ENCODE measurements at regions not wholly inside any gene's neighbourhood (a gene's known extent, or its start where the extent isn't known, plus 50 kb on each side); places are given as distances from the start of the nearest gene placed in this dataset.

DNA sequence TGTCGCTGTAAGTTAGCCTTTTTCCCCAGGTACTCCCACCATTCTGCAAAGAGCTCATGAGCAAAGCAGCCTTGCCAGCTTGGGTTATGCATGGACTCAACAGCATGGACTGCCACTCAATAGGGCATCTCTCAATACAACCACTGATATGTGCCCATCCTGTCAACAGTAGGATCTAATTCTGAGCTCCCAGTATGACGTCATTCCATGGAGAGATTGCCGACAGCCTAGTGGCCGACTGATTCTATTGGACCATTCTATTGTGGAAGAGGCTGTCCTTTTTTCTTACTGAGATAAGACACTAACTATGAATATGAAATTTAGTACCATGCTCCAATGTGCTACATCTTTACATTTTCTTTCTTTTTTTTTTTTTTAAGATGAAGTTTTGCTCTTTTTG lies 2389.0 kb upstream of the AGA start:
- no peak for DNase-seq (ENCODE audit: low read depth in 4 of 4, low spot score in 2 of 4)

DNA sequence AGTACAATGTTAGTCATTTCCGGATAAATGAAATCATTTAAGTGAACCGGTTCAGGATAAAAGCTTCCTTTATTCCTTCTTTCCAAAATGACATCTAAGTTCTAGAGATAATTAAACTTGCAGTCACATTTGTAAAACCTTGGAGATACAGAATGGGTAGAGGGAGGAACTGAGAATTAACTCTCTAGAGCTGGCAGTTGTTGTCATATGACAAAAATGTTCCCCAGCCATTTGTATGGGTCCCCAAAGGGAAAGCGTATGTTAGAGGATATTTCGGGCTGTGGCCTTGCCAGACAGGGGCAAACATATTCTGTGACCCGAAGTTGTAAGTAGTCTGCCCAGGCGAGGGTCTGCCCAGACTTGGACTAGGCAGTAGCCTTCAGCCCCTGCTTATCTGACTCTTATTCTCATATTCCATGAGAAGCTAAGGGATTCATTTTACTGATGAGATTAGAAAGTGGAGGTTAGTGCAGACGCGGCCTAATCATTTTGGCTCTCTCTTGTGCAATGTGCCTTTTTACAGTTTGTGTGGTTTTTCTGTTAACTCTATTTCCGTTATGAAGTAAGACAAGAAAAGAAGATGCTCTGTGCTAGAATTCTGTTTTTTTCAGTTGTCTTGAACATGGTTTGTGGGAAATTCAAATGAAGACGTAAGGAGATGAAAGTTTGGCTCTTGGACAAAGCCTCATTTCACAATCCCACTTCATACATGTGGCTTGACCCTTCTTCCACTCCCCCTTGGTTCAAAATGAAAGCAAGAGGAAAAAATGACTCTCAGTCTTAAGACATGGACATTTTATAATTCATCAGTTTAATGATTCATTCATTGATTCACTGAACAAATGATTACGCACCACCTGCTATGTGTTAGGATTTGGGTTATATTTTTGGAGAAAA lies 2394.2 kb upstream of the AGA start:
- no peak for DNase-seq (ENCODE audit: low read depth in 4 of 4, low spot score in 2 of 4)

DNA sequence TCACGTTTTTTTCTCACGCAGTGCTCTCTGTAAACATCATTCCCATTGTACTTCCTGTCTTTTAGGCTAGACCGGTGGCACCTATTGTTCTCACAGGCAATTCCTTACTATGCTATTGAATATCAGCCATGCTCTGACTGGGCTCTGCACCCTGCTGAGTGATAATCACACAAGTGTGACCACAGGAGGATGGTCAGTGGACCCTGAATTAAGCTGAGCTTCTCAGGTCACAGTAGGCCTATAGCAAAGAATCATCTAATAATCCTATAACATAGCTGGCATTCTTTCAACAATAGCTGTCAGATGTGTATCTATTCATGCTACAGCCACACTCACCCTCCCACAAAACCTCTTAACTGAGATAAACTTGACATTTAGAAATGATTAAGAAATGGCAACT lies 2399.8 kb upstream of the TENM3 start:
- DNase-seq (ENCODE audit: low read depth in 4 of 4, low spot score in 2 of 4): no peak

DNA sequence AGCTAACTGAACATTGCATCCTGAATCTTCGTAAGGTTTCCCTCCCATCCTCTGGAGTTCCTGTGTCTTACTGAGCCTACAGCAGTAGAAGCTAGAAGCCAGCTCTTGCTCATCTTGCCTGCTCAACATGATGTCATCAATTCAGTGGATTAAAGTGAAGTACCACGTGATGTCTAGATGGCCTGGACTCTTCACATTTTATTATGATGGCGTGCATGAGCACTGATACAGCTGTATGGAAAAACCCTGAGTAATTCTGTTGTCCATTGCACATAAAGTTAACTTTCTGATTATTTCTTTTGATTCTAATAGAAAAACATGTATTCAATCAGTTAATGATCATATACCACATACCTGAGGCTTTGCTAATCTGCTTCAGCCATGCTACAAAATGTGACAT lies 2387.7 kb upstream of the TENM3 start:
- DNase-seq (ENCODE audit: low read depth in 4 of 4, low spot score in 2 of 4): no peak

DNA sequence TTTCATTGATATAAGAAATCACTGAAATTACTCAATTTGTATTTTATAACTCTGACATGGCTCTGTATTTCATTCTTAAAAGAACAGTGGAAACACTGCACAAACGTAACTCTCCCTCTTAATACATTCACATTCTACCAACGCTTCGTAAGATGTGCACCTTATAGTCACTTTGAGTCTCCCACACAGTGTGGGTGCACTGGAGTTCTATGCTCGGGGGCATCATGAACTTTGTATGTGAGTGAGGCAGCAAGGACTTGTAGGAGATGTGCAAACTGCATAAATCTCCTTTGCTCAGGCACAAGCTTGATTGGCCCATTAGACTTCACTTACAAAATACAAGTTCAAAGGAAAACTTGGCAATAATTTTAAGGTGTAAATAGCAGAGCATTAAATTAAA lies 2385.0 kb upstream of the TENM3 start:
- no peak for DNase-seq (ENCODE audit: low read depth in 4 of 4, low spot score in 2 of 4)

DNA sequence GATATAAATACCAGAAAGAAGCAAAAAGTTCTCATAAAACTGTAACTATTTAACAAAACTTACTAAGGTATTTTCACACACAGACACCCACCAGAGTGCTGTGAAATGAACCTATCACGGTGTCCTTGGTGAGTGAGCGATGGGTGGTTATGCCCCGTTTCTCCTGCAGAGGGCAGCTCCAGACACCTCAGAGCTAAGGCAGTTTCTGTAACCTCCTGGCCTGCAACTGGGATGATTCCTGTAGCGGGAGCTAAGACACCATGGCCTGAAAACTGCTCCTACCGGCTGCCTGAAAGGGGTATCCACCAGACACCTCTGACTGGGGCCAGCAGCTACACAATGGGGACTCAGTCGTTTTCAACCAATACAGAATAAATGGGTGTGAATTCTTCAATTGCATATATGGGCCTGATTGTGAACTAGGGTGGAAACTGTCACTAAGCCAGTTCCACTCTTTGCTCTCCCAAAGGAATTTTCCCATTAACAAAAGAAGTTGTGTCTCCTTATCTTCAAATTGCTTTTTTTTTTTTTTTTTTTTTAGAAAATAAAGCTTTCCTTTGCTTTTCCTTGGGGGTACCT lies 2375.8 kb upstream of the TENM3 start:
- peak; percentile 0 to 37 (median 16) for DNase-seq (ENCODE audit: low read depth in 4 of 4, low spot score in 2 of 4)

DNA sequence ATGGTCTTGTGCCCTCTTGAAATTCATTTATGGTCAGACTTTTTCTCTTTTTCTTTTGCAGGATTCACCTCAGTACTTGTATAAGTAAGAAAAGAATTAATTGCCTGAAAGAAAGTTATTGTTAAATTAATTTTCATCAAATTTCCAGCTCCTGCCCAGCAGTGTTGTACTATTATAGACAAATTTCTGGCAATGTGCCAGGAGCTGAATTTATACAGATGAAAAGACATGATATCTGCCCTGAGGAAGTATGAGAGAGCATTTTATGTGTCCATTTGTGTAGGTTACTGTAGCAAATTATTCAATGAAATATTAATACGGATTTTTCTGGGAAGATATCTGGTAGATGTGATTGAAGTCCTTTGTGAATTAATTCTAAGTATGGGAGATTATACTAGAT lies 2371.5 kb upstream of the TENM3 start:
- no peak for DNase-seq (ENCODE audit: low read depth in 4 of 4, low spot score in 2 of 4)

DNA sequence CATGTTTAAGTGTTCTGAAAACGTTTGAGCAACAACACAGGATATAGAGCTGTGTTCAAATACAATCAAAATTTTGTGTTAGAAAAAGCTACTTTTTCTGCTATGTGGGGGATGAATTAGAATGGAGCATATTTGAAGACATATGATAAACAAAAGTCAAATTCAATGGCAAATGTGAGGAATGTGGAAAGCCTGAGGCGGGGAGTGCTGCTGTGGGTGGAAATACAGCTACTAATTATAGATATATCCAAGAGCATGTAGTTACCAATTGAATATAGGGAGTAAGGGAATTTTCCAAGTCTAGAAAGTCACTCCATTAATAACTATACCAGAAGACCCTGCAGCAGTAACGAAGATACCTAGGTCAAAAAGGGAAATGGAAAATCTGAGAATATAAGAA lies 2370.4 kb upstream of the TENM3 start:
- no peak for DNase-seq (ENCODE audit: low read depth in 4 of 4, low spot score in 2 of 4)

DNA sequence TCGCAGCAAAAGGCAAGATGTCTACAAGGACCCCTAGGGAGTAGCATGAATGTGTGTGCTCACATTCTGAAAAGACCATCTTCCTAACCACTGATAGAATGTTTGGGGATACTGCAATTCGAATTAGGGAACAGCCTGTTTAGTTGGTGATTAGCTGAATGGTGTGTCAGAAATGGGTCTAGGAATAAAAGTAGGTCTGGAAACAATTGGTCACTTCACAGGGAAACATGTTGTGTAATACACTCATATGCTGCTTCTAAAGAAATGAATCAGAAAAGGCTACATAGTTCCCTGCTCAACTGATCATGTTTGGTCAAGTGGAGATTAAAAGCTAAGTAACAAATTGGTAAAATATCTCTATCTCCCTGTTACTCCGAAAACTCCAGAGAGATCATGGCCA lies 2362.4 kb upstream of the TENM3 start:
- DNase-seq (ENCODE audit: low read depth in 4 of 4, low spot score in 2 of 4): no peak

DNA sequence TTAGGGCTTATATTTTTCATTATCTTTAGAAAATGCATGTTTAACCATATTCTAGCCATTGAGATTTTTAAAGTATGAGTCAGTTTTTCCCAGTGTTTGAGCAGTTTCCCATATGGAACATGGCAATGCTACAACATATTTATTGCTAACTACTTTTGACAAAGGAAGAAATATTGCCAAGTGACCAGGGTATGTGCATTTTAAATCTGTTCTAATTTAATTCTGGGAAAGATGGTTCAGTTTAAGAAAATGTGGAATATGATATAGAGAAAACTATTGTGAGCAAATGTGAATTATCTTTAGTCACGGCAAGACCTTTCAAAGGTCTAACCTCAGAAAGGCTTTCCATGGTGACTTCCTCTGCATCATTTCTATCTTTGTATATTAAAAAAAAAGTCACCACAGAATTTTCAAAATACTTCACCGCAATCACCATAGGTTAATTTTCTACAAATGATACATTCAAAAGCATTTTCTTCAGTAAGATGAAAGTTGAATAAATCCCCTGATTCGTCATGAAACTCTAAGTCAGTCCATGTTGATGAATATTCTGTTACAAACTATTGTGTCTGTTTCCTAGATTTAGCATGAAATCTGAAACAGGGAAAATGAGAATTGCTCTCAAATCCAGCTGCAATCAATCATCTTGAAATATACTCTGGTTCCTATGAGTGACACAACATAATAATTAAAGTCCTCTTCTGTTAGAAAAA lies 2349.0 kb upstream of the TENM3 start:
- no peak for DNase-seq (ENCODE audit: low read depth in 4 of 4, low spot score in 2 of 4)

DNA sequence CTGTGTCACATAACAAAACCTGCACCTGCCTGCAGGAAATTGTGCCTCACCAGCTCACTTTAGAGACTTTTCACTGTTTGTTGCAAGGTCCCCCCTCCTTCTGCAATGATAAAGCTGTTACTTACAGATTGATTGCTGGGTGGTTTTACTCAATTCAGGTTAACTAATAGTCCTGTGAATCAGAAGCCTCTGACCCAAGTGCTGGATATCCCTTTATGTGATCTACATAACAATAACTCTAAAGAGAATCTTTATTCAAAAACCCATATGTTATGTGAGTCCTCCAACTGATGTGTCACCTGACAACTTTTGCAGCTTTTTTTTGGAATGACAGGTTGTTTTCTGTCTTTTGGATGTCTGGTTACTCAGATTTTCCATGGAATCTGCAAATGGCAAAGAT lies 2323.6 kb upstream of the TENM3 start:
- DNase-seq (ENCODE audit: low read depth in 4 of 4, low spot score in 2 of 4): no peak

DNA sequence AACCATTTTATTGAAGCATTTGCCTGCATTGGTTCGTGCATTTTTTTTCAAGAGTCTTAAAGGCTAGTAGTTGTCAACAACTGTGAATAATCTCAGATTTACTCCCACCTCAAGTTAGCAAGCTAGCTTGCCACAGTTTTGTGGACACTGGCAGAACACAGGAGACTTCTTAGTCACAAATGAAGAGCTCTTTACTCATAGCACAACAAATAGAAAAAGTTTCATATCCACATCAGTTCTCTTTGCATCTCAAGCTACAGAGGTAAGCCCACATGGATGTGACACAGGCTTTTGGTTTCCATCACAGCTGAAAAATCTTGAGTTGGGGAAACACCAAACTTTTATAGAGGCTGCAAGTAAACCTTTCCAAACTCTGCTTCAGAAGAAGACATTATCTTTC lies 2315.7 kb upstream of the TENM3 start:
- no peak for DNase-seq (ENCODE audit: low read depth in 4 of 4, low spot score in 2 of 4)

DNA sequence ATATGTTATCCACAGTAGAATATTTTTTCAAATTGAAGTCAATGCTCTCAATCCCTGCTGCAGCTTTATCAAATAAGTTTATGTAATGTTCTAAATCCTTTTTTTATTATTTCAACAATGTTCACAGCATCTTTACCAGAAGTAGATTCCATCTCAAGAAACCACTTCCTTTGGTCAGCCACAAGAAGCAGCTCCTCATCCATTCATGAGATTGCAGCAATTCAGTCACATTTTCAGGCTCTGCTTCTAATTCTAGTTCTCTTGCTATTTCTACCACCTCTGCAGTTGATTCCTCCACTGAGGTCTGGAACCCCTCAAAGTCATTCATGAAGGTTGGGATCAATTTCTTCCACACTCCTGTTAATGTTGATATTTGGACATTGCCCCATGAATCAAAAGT lies 2301.3 kb upstream of the TENM3 start:
- DNase-seq (ENCODE audit: low read depth in 4 of 4, low spot score in 2 of 4): no peak

DNA sequence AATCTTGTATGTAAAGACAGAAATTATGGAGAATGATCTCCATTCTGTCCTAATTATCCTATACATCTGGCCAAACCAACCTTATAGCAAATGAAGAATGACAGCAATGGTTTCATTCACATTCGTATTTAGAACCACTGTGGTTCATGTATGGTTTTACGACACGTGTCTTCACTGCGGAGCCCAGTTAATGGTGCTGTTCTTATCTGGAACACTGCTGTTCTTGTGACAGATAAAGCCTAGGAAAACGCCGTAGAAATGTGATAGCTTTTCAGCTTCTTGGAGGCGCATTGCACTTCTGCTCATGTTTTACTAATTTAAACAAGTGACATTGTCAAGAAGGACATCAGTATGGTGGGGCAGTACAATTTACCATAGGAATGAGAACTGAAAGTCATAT lies 2266.4 kb upstream of the TENM3 start:
- no peak for DNase-seq (ENCODE audit: low read depth in 4 of 4, low spot score in 2 of 4)

DNA sequence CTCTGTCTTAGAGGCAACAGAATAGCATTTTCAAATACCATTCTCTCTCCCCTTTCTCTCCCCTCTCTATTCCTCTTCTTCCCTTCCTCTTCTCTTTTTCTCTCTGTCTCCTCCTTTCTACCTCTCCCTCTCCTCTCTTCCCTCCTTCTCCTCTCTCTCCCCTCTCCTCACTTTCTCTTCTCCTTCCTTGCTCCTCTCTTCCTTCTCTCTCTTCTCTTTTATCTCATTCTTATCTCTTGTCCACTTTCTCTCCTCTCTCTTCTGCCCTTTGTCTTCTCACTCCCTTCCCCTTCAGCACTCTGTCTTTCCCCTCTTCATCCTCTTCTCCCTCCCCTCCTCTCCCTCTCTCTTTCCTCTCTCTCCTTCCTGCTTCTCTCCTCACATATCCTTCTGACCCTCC lies 2265.8 kb upstream of the TENM3 start:
- no peak for DNase-seq (ENCODE audit: low read depth in 4 of 4, low spot score in 2 of 4)

DNA sequence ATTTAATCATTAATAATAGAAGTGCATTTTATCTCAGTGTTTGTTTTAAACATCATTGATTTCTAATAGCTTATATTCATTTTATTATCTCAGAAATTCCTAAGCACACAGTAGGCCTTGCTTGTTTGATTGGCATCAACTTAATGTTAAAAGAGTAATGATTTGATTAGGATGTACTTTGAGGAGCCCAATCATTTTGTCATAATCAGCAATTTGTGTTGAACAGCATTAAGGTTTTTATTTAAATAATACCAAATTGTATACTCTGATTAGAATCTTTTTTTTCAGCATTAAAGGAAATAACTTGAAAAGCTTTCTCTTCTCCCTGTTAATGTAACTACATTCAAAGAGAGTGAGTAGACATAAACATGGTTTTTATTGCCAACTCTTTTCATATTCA lies 2262.0 kb upstream of the TENM3 start:
- no peak for DNase-seq (ENCODE audit: low read depth in 4 of 4, low spot score in 2 of 4)

DNA sequence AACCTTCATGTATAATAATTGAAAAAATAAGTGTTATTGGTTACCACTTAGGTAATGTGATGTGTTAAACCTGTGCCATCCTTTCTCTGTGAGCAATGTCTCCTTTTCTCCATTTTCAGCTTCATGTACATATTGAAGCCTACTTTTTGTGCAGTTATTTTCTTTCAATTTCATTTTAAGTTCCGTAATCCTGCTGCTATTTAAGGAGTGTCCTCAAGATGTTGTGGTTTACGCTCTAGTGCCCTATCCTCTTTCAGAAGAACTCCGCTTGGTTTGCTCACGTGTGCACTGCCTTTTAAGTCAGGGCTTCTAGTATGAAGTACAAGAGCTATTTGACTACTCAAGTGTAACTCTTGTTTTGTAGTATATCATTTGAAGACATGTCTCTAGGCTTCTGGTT lies 2253.2 kb upstream of the TENM3 start:
- DNase-seq (ENCODE audit: low read depth in 4 of 4, low spot score in 2 of 4): peak in 2 of 4 donors; percentile 13 to 16

DNA sequence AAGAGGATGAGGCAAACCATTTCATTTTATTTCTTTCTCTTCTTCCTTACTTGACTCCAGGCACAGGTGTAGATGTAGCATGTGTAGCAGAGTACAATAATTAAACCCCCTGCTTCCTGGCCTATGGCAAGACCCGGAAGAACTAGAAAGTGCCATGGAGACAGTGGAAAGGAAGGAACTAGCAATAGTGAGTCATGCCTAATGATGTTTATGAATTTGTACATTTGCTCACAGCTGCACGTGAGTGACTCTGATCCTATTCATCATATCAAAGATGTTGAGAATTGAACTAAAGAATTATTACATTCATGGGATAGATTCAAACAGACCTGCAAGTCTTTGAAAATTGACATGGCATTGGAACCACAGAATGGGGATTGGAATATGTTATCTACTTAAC lies 2233.9 kb upstream of the TENM3 start:
- no peak for DNase-seq (ENCODE audit: low read depth in 4 of 4, low spot score in 2 of 4)

DNA sequence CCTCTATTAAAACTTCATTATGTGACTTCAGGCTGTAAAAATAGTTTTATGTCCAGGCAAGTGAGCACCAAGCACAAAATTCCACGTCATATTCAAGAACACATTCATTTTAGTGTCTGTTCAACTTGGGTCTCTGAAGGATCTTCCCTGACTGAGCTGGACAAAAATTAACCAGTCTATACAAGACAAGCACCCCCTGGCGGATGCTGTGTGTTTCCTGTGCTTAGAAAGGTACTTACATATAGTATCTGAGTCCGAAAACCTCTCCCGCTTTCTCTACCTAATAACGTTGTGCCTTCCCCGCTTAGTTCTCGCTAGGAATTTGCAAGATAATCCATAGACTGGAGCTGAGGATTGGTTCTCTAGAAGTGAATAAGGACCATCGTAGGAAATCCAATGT lies 2214.5 kb upstream of the TENM3 start:
- peak in 2 of 4 donors; percentile 13 to 20 for DNase-seq (ENCODE audit: low read depth in 4 of 4, low spot score in 2 of 4)

DNA sequence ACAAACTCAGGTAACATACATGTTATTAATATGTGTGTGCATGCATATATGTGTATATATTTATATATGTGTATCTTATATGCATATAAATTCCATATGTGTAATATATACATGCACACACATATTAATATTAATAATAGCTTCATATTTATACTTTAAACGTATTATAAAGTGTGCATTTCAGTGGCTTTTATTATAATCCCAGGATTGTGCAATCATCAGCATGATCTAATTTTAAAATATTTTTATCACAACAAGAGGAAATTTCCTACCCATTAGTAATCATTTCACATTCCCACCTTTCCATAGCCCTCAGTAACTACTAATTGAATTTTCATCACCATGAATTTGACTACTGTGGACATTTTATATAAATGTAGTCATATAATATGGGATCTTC lies 2211.9 kb upstream of the TENM3 start:
- DNase-seq (ENCODE audit: low read depth in 4 of 4, low spot score in 2 of 4): no peak

DNA sequence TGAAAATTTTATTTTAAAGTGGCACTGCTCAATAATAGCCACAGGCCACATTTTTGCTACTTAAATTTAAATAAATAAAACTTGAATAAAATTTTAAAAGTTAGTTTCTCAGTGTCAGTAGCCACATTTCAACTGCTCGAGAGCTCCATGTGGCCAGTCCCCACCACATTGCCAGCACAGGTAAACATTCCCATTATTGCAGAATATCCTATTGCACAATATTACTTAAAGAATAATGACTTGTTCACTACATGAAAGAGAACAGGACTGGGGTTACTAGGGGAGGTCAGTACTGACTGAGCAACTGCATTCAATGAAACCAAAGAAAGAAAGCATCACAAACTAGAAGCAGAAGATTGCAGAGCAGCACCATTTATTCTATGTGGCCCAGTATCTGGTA lies 2201.6 kb upstream of the TENM3 start:
- no peak for DNase-seq (ENCODE audit: low read depth in 4 of 4, low spot score in 2 of 4)

DNA sequence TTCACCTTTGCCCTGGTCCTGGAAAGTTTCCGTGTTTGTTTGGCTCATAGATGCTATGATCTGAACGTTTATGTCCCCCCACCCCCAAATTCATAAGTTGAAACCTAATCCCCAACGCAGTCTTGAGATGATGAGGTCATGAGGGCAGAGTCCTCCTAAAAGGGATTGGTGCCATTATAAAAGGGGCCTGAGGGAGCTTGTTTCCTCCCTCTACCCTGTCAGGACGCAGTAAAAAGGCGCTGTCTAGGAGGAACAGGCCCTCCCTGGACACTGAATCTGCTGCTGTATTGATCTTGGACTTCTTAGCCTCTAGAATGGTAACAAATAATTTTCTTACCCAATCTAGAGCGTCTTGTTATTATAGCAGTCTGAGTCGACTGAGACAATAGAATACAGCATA lies 2190.6 kb upstream of the TENM3 start:
- no peak for DNase-seq (ENCODE audit: low read depth in 4 of 4, low spot score in 2 of 4)
